Ishikawa (cell line): ENCODE measurements at regions not wholly inside any gene's neighbourhood (a gene's known extent, or its start where the extent isn't known, plus 50 kb on each side); places are given as distances from the start of the nearest gene placed in this dataset.

Experiments
- CEBPB ChIP-seq: IDR thresholded peaks from 2 replicates; pipeline ENCODE4 v1.6.1; 2012
- CREB1 ChIP-seq: IDR thresholded peaks from 2 replicates; pipeline ENCODE4 v1.6.1; 2012; ENCODE audit warnings: low read depth
- EGR1 ChIP-seq: IDR thresholded peaks from 2 replicates; pipeline ENCODE4 v1.6.1; 2012
- EP300 ChIP-seq: IDR thresholded peaks from 2 replicates; pipeline ENCODE4 v1.6.1; 2012; ENCODE audit warnings: borderline replicate concordance
- FOXM1 ChIP-seq: IDR thresholded peaks from 2 replicates; pipeline ENCODE4 v1.6.1; 2012; ENCODE audit warnings: low read depth, borderline replicate concordance
- MAX ChIP-seq: IDR thresholded peaks from 2 replicates; pipeline ENCODE4 v1.6.1; 2012
- NFIC ChIP-seq: IDR thresholded peaks from 2 replicates; pipeline ENCODE4 v1.6.1; 2012
- RAD21 ChIP-seq: IDR thresholded peaks from 2 replicates; pipeline ENCODE4 v1.6.1; 2012; ENCODE audit warnings: low read depth
- REST ChIP-seq: IDR thresholded peaks from 2 replicates; pipeline ENCODE4 v1.6.1; 2012; ENCODE audit warnings: low read depth, mild to moderate bottlenecking
- TAF1 ChIP-seq: IDR thresholded peaks from 2 replicates; pipeline ENCODE4 v1.6.1; 2012; ENCODE audit warnings: low read depth, mild to moderate bottlenecking
- TCF12 ChIP-seq: IDR thresholded peaks from 2 replicates; pipeline ENCODE4 v1.6.1; 2012; ENCODE audit warnings: low read depth
- TEAD4 ChIP-seq: IDR thresholded peaks from 2 replicates; pipeline ENCODE4 v1.6.1; 2012
- USF1 ChIP-seq: IDR thresholded peaks from 2 replicates; pipeline ENCODE4 v1.6.1; 2012
- YY1 ChIP-seq: IDR thresholded peaks from 2 replicates; pipeline ENCODE4 v1.6.1; 2012; ENCODE audit warnings: low read depth
- ZBTB7A ChIP-seq: IDR thresholded peaks from 2 replicates; pipeline ENCODE4 v1.6.1; 2012; ENCODE audit warnings: low read depth

GRCh38 chr9:81512641-81513040 is 176.7 kb downstream of the TLE1 start:
- TF ChIP-seq USF1 (no peak), TCF12 (no peak), CEBPB (no peak), EP300 (no peak), RAD21 (no peak), NFIC (no peak), MAX (no peak), EGR1 (no peak), ZBTB7A (no peak)

- TF ChIP-seq REST (no peak), EP300 (no peak), NFIC (no peak), CREB1 (no peak)
Measured at GRCh38 chr9:81508476-81508875, 180.9 kb downstream of the TLE1 start.

- TF ChIP-seq USF1 = no peak
- TF ChIP-seq TCF12 = no peak
- TF ChIP-seq CREB1 = no peak
- TF ChIP-seq RAD21 = no peak
- no peak for TF ChIP-seq EP300
- no peak for TF ChIP-seq TAF1
- no peak for TF ChIP-seq ZBTB7A
- no peak for TF ChIP-seq MAX
- no peak for TF ChIP-seq REST
- no peak for TF ChIP-seq YY1
- TF ChIP-seq NFIC = no peak
- no peak for TF ChIP-seq EGR1
- no peak for TF ChIP-seq CEBPB
- TF ChIP-seq TEAD4 = no peak
- no peak for TF ChIP-seq FOXM1
Measured at GRCh38 chr9:81506941-81507864, 182.1 kb downstream of the TLE1 start.

GRCh38 chr9:81499594-81499993 is 189.8 kb downstream of the TLE1 start:
- TF ChIP-seq NFIC (no peak), TEAD4 (no peak), EP300 (no peak), EGR1 (no peak), CEBPB (no peak), REST (no peak), ZBTB7A (no peak), TCF12 (no peak), CREB1 (no peak)
